Activated naive CD4-positive, alpha-beta T cell treated with anti-CD3 and anti-CD28 coated beads, Interleukin-2, amount 50 U/mL, for 72 hours (primary cell): ENCODE measurements at regions not wholly inside any gene's neighbourhood (a gene's known extent, or its start where the extent isn't known, plus 50 kb on each side); places are given as distances from the start of the nearest gene placed in this dataset.
"Not testable (repeated sequence)": the region's sequence is repeated elsewhere in the genome, so short reads cannot be mapped to it uniquely, and the experiment has no call there.

ENCODE experiments used
- ATAC-seq, 2 donors: fragments of 150-1000 bp; cut with Tn5 transposase; 2 replicates each; pipeline ENCODE4 v1.10.0; 2021; ENCODE audit warnings: mild to moderate bottlenecking in 2 of 2, moderate library complexity in 2 of 2
- DNase-seq, 2 donors: peaks; one replicate each; pipeline ENCODE4 v3.0.0; 2021 to 2022; ENCODE audit warnings: low spot score in 2 of 2
- H3K27ac Mint-ChIP-seq, 2 donors: one replicate each; pipeline ENCODE4 v1.8.0; 2022; ENCODE audit warnings: mild to moderate bottlenecking in 2 of 2, mixed read lengths in 2 of 2
- H3K36me3 Mint-ChIP-seq, 2 donors: one replicate each; pipeline ENCODE4 v1.8.0; 2022; ENCODE audit warnings: mixed read lengths in 2 of 2
- H3K9me3 Mint-ChIP-seq, 2 donors: one replicate each; pipeline ENCODE4 v1.8.0; 2022; ENCODE audit warnings: mixed read lengths in 2 of 2

DNA sequence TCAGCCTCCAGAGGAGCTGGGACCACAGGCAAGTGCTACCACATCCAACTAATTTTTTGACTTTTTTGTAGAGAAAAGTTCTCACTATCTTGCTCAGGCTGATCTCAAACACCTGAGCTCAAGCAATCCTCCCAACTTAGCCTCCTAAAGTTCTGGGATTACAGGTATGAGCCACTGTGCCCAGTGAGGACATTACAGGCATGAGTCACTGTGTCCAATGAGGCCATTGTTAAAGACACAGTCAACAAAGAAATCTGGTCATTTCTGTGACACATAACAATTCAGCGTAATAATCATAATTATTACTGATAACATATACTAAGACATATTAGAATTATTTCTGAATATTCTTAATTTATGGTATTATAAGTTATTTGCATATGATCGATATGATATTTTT is 463.4 kb upstream of the NDN start:
- Mint-ChIP-seq H3K9me3 (peaks cover 17 to 18% of the 10 kb centered on the region in 2 donors), H3K27ac (no peak overlapping the region), H3K36me3 (peaks cover 0 to 3% of the 10 kb centered on the region in 2 donors)
- DNase-seq (no peak), ATAC-seq (no peak)

DNA sequence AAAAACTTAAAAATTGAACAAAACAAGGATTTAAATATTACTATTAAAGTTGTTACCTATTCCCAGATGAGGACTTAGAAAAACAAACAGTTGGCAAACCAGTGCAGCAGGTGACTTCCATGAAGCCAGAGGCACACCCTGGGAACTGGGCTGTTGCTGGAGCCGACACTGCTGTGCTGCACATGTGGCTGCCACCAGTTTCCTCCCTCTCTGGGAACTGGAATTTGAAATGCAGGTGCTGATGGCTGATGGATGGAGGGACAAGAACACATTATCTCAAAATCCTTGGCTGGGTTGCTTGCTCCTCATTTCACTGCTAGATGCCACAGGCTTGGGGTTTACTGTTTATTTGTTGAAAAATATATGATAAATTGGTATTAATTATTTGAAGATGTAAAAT is 471.2 kb upstream of the NDN start:
- DNase-seq, H3K27ac Mint-ChIP-seq, ATAC-seq, H3K36me3 Mint-ChIP-seq: not testable (repeated sequence)
- H3K9me3 Mint-ChIP-seq: peaks cover 7 to 21% of the 10 kb centered on the region in 2 donors

DNA sequence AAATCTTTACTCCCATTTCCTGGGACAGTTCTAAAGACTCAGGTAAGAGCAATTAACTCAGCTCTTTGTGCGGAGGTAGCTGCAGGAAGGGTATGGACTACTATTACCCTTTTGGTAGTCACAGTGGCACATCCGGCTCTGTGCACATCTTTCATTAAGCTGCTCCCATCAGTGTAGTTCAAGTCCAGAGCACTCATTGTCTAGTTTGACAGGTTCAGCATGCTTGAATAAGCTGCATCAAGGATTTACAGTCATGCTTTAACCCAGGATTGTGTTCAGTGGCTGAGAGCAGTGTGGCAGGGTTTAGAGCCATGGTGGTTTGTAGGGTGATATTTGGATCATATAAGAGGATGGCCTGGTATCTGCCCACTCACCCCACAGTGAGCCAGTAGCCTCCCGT is 478.4 kb upstream of the NDN start:
- not testable (repeated sequence) for ATAC-seq
- H3K9me3 Mint-ChIP-seq: peaks cover 1 to 22% of the 10 kb centered on the region in 2 donors

DNA sequence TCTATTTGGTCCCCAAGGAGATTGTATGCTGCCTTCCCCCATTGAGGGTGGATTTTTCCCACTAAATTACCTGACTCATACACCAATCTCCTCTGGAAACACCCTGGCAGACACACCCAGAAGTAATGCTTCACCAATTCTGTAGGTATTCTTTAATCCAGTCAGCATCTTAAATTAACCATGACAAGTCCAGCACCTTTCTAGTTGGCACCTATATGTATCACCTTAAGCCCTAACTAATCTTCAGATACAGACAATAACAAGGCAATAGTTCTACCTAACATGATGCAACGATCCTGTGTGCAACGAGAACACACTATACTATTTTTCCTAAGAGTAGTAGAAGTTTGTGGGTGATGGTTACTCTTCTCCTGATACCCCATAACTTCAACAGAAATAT is 473.3 kb upstream of the NPAP1 start:
- not testable (repeated sequence) for ATAC-seq, H3K9me3 Mint-ChIP-seq, H3K36me3 Mint-ChIP-seq, H3K27ac Mint-ChIP-seq, DNase-seq

More for the DNA sequence above, 478.4 kb upstream of the NDN start:
- not testable (repeated sequence) for H3K27ac Mint-ChIP-seq, DNase-seq, H3K36me3 Mint-ChIP-seq

DNA sequence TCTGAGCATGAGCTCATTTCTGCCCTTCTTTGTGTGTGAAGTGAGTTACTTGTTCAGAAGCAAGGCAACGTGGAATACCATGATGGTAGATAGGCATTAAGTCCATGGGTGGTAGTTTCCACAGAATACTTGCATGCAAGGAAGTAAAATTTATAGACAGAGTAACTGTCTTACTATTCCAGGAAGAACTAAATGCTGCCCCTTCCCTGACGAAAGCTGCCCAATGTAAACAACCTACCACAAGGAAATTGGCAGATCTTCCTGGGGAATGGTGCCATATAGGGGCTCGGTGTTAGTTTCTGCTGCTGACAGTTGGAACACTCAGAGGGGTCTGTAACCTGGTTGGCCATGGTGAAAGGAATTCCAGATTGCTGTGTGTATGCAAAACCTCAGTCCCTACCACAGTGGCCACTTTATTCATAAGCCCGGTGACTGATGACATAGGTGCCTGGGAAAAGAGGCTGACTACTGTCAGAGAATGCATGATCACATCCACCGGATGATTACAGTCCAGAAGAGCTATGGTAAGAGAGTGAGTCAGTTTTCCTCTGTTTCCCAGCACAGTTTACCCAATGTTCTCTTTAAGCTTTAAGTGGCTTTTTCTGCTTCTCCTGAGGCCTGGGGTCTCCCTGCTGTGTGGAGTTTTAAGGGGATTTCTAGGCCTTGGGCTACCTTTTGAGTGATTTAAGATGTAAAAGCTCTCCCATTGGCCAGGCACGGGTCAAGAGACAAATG is 463.7 kb upstream of the NPAP1 start:
- H3K9me3 Mint-ChIP-seq: peaks cover 4 to 10% of the 10 kb centered on the region in 2 donors
- H3K27ac Mint-ChIP-seq, H3K36me3 Mint-ChIP-seq, ATAC-seq, DNase-seq: not testable (repeated sequence)

DNA sequence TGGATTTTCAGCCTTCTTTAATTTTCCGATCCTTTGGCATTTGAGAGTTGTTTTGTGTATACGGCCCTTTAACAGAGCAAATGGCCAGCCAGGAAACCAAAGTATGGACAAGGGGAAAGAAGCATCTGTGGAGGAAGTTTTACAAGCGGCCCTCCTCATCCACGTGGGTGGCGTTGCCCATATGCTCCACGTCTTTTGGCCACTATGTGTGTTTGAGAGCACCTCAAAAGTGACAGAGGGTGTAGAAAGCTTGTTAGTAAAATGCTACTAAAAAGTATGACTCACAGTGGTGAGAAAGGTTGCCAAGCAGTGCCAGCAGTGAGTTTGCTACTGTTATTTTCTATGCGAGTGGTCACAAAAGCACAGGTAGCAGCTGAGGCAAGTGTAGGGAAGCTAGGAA is 451.8 kb upstream of the NPAP1 start:
- ATAC-seq (no peak), DNase-seq (no peak)
- H3K36me3 Mint-ChIP-seq: peaks cover 0 to 15% of the 10 kb centered on the region in 2 donors
- no peak overlapping the region for H3K27ac Mint-ChIP-seq
- peaks cover 10 to 13% of the 10 kb centered on the region in 2 donors for H3K9me3 Mint-ChIP-seq

DNA sequence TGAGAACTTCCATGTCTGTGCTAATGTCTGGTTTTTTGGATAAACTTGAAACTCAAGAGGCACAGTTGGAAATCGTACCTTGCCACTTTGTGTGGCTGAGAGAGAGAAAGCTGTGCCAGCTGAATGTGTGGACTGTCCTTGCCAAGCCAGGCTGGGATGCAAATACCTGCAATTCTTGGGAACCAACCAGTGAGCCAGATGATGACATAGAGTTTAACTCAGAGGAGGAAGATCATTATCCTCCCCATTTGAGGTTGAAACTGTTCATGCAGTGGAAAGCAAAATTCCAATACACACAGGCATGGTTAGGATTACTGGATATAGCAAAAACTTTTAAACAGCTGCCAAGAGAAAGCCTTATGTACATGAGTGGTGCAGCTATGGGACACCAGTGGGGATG is 451.4 kb upstream of the NPAP1 start:
- Mint-ChIP-seq H3K27ac (no peak overlapping the region), H3K36me3 (peaks cover 0 to 15% of the 10 kb centered on the region in 2 donors), H3K9me3 (peaks cover 10 to 15% of the 10 kb centered on the region in 2 donors)
- no peak for DNase-seq
- no peak for ATAC-seq

DNA sequence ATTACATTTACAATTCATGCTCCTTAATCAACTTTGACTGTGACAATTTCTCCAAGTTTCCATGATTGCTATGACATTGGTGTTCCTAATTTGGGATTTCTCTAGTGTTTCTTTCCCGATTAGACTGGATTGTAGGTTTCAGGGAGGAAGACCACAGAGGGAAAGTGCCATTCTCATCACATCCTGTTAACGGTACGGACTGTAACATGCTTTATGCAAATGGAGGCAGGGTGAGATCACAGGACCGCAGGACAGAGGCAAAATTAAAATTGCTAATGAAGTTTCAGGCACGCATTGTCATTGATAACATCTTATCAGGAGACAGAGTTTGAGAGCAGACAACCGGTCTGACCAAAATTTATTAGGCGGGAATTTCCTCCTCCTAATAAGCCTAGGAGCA is 446.7 kb upstream of the NPAP1 start:
- not testable (repeated sequence) for H3K36me3 Mint-ChIP-seq, DNase-seq, H3K27ac Mint-ChIP-seq, ATAC-seq
- peaks cover 12 to 16% of the 10 kb centered on the region in 2 donors for H3K9me3 Mint-ChIP-seq

DNA sequence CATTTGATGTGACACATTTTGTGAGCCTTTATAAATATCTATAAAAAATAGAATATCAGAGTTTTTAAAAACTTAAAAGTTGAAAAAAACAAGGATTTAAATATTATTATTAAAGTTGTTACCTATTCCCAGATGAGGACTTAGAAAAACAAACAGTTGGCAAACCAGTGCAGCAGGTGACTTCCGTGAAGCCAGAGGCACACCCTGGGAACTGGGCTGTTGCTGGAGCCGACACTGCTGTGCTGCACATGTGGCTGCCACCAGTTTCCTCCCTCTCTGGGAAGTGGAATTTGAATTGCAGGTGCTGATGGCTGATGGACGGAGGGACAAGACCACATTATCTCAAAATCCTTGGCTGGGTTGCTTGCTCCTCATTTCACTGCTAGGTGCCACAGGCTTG is 442.4 kb upstream of the NPAP1 start:
- H3K27ac Mint-ChIP-seq, ATAC-seq, DNase-seq, H3K36me3 Mint-ChIP-seq: not testable (repeated sequence)
- H3K9me3 Mint-ChIP-seq: peaks cover 13 to 18% of the 10 kb centered on the region in 2 donors

DNA sequence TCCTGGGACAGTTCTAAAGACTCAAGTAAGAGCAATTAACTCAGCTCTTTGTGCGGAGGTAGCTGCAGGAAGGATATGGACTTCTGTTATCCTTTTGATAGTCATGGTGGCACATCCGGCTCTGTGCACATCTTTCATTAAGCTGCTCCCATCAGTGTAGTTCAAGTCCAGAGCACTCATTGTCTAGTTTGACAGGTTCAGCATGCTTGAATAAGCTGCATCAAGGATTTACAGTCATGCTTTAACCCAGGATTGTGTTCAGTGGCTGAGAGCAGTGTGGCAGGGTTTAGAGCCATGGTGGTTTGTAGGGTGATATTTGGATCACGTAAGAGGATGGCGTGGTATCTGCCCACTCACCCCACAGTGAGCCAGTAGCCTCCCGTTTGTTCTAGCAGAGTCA is 435.0 kb upstream of the NPAP1 start:
- not testable (repeated sequence) for DNase-seq, ATAC-seq, H3K27ac Mint-ChIP-seq, H3K36me3 Mint-ChIP-seq, H3K9me3 Mint-ChIP-seq

DNA sequence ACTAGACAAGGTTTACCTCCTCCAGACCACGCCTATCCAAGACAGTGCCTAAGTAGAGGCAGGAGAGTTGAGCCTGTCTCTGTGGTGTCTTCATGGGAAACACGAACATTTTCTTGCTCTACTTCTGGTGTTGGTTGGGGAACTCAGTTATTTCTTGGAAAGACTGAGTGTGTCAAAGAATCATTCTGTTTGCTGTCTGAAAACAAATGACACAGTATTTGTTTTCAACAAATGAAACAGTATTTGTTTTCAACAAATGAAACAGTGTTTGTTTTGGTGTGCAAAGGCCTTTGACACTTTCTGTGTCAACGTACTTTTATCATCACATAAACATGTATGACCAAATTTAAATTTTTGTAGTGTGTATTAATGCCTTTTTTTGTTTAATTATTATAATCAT is 416.5 kb upstream of the NPAP1 start:
- Mint-ChIP-seq H3K36me3 (peaks cover 8 to 14% of the 10 kb centered on the region in 2 donors), H3K9me3 (peaks cover 9 to 20% of the 10 kb centered on the region in 2 donors)
- not testable (repeated sequence) for DNase-seq, H3K27ac Mint-ChIP-seq, ATAC-seq

DNA sequence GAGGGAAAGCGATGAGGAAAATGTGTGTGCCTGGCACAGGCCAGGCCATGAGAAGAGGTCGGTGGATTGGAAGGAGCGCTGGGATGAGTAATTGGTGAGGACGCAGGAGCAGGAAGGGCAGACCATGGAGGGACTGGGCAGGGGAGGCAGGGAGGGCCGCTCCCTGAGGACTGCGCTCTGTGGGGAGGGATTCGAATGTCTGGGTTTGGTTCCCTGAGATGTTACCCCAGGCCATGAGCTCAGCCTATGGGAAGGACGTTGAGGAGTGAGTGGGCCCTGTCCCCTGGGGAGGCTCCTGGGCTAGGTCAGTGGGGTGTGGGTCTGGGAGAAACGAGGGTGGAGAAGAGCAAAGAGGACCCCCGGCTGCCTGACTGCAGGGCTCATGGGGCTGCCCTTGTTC is 415.2 kb upstream of the NPAP1 start:
- not testable (repeated sequence) for ATAC-seq, DNase-seq, H3K27ac Mint-ChIP-seq
- H3K9me3 Mint-ChIP-seq: peaks cover 0 to 19% of the 10 kb centered on the region in 2 donors
- H3K36me3 Mint-ChIP-seq: peaks cover 0 to 13% of the 10 kb centered on the region in 2 donors

DNA sequence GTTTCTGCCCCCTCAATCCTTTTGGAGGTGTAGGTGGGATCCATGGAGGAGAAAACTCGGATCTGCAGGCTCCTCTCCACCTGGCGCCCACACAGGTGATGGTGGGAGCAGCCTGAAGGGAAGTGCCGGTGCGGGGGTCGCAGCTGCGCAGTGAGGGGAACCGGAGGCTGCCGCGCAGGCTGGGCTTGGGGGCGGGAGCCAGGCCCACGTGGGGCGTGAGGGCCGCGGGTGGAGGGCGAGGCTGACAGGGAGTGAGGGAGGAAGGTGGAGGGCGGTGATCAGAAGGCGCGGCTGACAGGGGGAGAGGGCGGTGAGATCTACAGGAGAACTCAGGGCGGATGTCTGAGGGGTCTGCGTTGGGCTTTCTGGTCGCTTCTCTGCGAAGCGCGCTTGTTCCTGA is 414.7 kb upstream of the NPAP1 start:
- H3K27ac Mint-ChIP-seq, ATAC-seq, DNase-seq: not testable (repeated sequence)
- peaks cover 0 to 13% of the 10 kb centered on the region in 2 donors for H3K36me3 Mint-ChIP-seq
- peaks cover 0 to 19% of the 10 kb centered on the region in 2 donors for H3K9me3 Mint-ChIP-seq

DNA sequence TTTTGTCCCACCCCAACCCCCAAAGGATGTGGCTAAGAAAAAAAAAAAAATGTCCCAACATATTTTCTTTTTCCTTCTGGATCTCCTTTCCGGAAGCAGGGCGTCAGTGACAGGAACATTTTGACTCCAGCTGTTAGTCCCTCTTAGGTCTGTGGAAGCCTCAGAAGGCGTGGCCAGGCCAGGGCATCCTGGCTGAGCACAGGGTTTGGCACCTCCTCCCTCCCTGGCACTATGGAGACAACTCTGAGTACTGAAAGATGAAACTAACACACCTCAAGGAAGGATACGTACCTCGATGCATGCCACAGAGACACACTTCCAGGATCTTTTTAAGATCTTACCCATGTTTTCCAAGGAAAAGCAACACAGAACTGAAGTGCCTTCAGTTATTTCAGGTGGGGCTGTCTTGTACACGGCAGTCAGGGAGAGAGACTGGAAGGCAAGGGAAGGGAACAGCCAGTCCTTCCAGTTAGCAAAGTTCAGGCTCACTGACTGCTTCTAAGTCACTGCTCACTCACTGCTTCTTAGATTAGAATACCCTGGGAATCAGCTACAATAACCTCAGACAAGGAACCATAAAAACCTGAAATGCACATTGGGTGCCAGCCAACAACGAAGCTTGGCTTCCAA is 406.9 kb upstream of the NPAP1 start:
- ATAC-seq, H3K27ac Mint-ChIP-seq: not testable (repeated sequence)

DNA sequence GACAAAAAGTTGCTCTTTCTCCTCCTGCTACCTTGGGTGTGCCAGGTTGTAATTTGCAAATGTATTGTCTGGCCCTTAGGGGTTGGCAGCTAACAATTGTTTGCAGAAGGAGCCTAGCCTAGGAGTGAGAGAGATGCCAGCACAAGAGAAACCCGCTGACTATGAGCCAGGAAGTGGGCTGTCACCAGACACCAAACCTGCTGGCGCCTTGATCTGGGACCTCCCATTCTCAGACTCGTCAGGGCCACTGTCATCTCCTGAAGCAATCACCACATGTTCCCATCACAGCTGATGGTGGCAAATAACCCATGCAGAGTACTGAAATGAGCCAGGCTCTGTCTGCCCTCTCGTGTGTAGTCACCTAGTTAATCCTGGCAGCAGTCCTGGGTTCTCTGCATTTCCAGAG is 406.4 kb upstream of the NPAP1 start:
- DNase-seq (no peak), ATAC-seq (no peak)
- H3K27ac Mint-ChIP-seq: no peak overlapping the region
- peaks cover 17 to 26% of the 10 kb centered on the region in 2 donors for H3K9me3 Mint-ChIP-seq
- H3K36me3 Mint-ChIP-seq: peaks cover 0 to 13% of the 10 kb centered on the region in 2 donors

More for the DNA sequence above, 406.9 kb upstream of the NPAP1 start:
- peaks cover 0 to 13% of the 10 kb centered on the region in 2 donors for H3K36me3 Mint-ChIP-seq
- not testable (repeated sequence) for DNase-seq
- H3K9me3 Mint-ChIP-seq: peaks cover 17 to 26% of the 10 kb centered on the region in 2 donors

DNA sequence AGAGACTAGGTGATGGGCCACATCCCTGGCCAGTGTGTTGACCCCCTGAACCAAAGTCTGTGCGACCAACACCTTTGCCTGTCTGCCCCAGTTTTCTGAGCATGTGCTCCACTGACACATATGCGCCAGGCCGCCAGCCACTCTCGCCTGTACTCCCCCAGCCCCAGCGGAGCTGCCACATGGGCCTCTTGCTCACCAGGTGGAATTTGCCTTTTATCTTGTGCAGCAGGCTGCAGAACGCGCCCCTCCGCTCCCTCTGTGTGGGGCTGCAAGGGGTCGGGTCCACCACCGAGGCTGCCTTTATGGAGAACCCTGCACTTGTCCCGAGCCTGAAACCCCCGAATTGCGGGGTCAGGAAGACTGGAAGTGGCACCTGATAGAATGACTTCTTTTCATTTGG is 405.7 kb upstream of the NPAP1 start:
- ATAC-seq (no peak), DNase-seq (no peak)
- H3K36me3 Mint-ChIP-seq: peaks cover 0 to 7% of the 10 kb centered on the region in 2 donors
- H3K9me3 Mint-ChIP-seq: peaks cover 17 to 21% of the 10 kb centered on the region in 2 donors
- no peak overlapping the region for H3K27ac Mint-ChIP-seq

DNA sequence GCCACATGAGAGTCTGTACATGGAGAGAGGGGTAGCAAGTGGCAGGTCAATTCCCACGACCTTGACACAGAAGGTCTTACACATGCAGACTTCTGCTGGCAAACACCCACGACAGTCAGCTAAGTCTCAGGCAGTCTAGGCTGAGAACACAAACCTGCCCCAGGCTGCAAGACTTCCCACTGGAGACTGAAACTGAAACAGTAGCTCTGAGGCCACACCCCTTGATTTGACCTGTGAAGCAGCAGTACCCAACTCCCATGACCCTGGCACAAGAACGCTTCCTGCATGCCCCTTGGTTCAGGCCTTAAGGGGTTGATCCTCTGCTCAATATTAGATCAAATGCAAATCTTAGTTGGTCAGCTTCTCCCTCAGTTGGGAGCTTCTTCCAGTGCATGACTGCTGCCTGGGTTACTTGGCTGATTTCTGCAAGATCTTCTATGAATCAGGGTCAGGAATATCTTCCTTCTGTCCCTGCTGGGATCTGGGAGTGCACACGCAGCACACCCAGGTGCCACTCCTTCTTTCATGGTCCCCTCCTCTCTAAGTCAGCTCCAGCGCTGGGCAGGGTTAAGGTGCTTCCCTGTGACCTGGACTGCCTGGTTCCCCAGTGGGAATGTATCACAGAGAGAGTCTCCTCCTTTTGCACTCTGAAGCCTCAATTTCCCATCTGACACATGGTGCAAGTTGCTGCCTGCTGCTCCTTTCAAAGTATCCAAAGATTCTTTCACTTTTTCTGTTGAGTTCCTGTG is 403.9 kb upstream of the NPAP1 start:
- H3K27ac Mint-ChIP-seq, ATAC-seq: not testable (repeated sequence)
- H3K9me3 Mint-ChIP-seq: peaks cover 21 to 24% of the 10 kb centered on the region in 2 donors

More for the DNA sequence above, 403.9 kb upstream of the NPAP1 start:
- DNase-seq, H3K36me3 Mint-ChIP-seq: not testable (repeated sequence)
